ENCODE measurements at regions not wholly inside any gene's neighbourhood (a gene's known extent, or its start where the extent isn't known, plus 50 kb on each side); places are given as distances from the start of the nearest gene placed in this dataset.

DNA sequence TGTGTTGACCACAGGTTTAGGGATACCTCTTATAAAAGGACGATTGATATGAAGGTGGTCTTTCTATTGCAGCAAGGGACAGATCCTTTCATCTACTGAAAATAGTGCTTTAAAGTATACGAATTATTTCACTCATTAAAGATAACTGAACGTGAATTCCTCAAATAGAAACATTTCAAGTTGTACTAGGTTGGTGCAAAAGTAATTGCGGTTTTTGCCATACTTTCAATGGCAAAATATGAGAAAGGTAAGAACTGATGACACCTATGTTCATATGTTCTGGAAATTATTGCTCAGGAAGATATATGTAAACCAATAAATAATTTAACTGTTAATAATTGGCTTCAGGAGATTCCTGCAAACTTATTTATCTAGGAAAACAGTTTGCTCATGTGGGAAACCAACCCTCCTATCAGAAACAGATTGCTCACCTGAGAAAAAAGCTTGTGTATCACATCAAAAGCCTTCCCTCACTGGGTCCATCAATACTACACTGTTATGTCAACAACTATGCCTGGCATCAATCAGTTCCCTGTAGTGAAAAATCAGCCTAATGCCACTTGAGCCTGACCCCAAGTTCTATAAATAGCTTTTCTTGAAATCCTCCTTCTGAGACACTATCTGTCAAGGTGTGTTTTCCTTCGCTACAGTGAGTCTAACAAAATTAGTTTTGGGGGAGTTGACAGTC lies 81.5 kb upstream of the ACSL3 start:
- Histone ChIP-seq H3K4me3 (no peak overlapping the region), H3K27me3 (replicated peaks; ENCODE audit: insufficient read depth) (no peaks in the 10 kb centered on the region), H3K4me1 (ENCODE audit: control insufficient read depth in 1 of 2, low read depth in 2 of 2) (no peaks in the 10 kb centered on the region), H3K9me3 (no peaks in the 10 kb centered on the region), H3K36me3 (no peaks in the 10 kb centered on the region), H3K27ac (no peak overlapping the region)
- TF ChIP-seq, protein P1, sequence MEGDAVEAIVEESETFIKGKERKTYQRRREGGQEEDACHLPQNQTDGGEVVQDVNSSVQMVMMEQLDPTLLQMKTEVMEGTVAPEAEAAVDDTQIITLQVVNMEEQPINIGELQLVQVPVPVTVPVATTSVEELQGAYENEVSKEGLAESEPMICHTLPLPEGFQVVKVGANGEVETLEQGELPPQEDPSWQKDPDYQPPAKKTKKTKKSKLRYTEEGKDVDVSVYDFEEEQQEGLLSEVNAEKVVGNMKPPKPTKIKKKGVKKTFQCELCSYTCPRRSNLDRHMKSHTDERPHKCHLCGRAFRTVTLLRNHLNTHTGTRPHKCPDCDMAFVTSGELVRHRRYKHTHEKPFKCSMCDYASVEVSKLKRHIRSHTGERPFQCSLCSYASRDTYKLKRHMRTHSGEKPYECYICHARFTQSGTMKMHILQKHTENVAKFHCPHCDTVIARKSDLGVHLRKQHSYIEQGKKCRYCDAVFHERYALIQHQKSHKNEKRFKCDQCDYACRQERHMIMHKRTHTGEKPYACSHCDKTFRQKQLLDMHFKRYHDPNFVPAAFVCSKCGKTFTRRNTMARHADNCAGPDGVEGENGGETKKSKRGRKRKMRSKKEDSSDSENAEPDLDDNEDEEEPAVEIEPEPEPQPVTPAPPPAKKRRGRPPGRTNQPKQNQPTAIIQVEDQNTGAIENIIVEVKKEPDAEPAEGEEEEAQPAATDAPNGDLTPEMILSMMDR (IDR thresholded peaks at IDR 0.05), result no peak
- ATAC-seq (ENCODE audit: insufficient number of reproducible peaks, low FRiP score, low read depth) (no peak), DNase-seq (ENCODE audit: low spot score) (no peak)

DNA sequence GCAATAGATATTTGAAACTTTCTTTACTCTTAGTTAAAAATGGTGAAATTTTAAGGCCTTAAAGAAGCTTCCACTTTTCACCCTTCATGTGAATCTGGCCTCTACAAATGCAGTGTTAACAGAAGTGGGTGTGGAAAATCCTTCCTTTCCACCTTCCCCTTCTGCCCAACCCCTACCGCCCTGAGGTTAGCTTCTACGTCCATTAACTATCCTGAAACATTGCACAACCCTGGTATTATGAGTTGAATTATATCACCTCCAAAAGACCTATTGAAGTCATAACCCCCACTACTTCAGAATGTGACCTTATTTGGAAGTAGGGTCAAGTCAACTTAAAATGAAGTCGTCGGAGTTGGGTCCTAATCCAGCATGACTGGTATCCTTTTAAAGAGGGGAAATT lies 80.8 kb upstream of the ACSL3 start:
- Histone ChIP-seq H3K9me3 (no peaks in the 10 kb centered on the region), H3K4me3 (no peak overlapping the region), H3K4me1 (ENCODE audit: control insufficient read depth in 1 of 2, low read depth in 2 of 2) (no peaks in the 10 kb centered on the region), H3K27ac (no peak overlapping the region), H3K36me3 (no peaks in the 10 kb centered on the region), H3K27me3 (replicated peaks; ENCODE audit: insufficient read depth) (no peaks in the 10 kb centered on the region)
- DNase-seq (ENCODE audit: low spot score) (no peak), ATAC-seq (ENCODE audit: insufficient number of reproducible peaks, low FRiP score, low read depth) (no peak)
- TF ChIP-seq, protein P1 (IDR thresholded peaks at IDR 0.05), result no peak

DNA sequence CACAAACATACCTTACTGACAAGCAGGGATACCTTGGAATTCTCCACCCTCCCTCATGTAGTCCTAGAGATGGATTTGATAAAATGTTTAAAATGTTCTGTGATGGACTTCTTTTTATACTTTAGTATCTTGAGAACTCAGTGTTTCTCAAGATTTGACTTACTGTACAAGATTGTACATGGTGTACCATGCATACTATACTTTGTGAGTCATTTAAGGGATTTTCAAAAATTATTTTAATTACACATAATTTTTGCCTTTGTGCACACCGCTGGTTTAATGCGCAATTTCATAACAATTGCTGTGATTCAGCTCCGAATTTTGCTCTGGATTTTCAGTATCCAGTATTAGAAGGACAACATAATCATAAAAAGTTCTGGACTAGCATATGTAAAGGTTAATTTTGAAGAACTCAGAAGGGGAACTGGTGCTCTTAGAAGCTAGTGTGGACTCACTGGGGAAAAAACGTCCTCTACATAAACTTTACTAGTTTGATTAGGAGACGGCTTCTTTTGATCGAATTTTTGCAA lies 78.6 kb upstream of the ACSL3 start:
- no peaks in the 10 kb centered on the region for H3K4me1 ChIP-seq (ENCODE audit: control insufficient read depth in 1 of 2, low read depth in 2 of 2)
- no peaks in the 10 kb centered on the region for H3K27me3 ChIP-seq (replicated peaks; ENCODE audit: insufficient read depth)
- no peaks in the 10 kb centered on the region for H3K9me3 ChIP-seq
- no peak for DNase-seq (ENCODE audit: low spot score)
- no peak overlapping the region for H3K4me3 ChIP-seq
- TF ChIP-seq, protein P1 (IDR thresholded peaks at IDR 0.05), result no peak
- ATAC-seq (ENCODE audit: insufficient number of reproducible peaks, low FRiP score, low read depth), result no peak
- H3K27ac ChIP-seq, result no peak overlapping the region
- H3K36me3 ChIP-seq, result no peaks in the 10 kb centered on the region

DNA sequence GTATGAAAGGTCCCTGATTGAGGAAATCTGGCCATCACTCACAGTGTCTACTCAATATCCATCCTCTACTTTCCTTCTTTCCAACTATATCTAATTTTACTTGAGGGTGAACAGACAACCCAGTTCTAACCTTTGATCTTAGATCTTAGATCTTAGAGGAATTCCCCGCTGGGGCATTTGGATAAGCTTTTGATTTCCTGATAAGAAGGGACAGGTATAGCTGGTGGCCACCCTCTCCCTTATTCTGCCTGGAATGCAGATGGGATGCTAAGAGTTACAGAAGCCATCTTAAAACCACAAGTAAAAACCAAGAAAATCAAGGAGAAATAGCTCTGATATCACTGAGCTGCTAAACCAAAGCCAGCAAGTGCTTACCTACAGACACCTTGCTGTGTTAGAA lies 77.2 kb upstream of the ACSL3 start:
- H3K4me3 ChIP-seq, result no peak overlapping the region

DNA sequence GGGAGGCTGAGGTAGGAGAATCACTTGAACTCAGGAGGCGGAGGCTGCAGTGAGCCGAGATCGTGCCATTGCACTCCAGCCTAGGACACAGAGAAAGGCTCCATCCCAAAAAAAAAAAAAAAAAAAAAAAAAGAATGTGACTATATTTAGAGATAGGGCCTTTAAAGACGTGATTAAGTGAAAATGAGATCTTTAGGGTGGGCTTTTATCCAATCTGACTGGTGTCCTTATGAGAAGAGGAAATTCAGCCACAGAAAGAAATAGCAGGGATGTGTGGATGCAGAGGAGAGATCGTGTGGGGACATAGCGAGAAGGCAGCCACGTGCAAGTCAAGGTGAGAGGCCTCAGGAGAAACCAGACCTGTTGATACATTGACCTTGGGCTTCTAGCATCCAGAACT lies 69.9 kb upstream of the ACSL3 start:
- DNase-seq (ENCODE audit: low spot score) (no peak), ATAC-seq (ENCODE audit: insufficient number of reproducible peaks, low FRiP score, low read depth) (no peak)
- H3K4me3 ChIP-seq, result no peak overlapping the region
- no peaks in the 10 kb centered on the region for H3K9me3 ChIP-seq
- peaks cover 20 to 41% of the 10 kb centered on the region in 2 donors for H3K4me1 ChIP-seq (ENCODE audit: control insufficient read depth in 1 of 2, low read depth in 2 of 2)
- H3K27me3 ChIP-seq (replicated peaks; ENCODE audit: insufficient read depth), result no peaks in the 10 kb centered on the region
- H3K36me3 ChIP-seq, result no peaks in the 10 kb centered on the region
- H3K27ac ChIP-seq, result peak overlapping the region; percentile 74 to 76
- TF ChIP-seq, protein P1 (IDR thresholded peaks at IDR 0.05), result no peak

More for the DNA sequence above, 77.2 kb upstream of the ACSL3 start:
- H3K4me1 ChIP-seq (ENCODE audit: control insufficient read depth in 1 of 2, low read depth in 2 of 2), result no peaks in the 10 kb centered on the region
- H3K9me3 ChIP-seq, result no peaks in the 10 kb centered on the region
- no peaks in the 10 kb centered on the region for H3K36me3 ChIP-seq
- DNase-seq (ENCODE audit: low spot score), result no peak
- TF ChIP-seq, protein P1 (IDR thresholded peaks at IDR 0.05), result no peak
- no peaks in the 10 kb centered on the region for H3K27me3 ChIP-seq (replicated peaks; ENCODE audit: insufficient read depth)
- ATAC-seq (ENCODE audit: insufficient number of reproducible peaks, low FRiP score, low read depth), result no peak
- no peak overlapping the region for H3K27ac ChIP-seq

Measured in thoracic aorta (tissue), 2 donors.